ENCODE measurements at regions not wholly inside any gene's neighbourhood (a gene's known extent, or its start where the extent isn't known, plus 50 kb on each side); places are given as distances from the start of the nearest gene placed in this dataset.

- TF ChIP-seq, protein P1, sequence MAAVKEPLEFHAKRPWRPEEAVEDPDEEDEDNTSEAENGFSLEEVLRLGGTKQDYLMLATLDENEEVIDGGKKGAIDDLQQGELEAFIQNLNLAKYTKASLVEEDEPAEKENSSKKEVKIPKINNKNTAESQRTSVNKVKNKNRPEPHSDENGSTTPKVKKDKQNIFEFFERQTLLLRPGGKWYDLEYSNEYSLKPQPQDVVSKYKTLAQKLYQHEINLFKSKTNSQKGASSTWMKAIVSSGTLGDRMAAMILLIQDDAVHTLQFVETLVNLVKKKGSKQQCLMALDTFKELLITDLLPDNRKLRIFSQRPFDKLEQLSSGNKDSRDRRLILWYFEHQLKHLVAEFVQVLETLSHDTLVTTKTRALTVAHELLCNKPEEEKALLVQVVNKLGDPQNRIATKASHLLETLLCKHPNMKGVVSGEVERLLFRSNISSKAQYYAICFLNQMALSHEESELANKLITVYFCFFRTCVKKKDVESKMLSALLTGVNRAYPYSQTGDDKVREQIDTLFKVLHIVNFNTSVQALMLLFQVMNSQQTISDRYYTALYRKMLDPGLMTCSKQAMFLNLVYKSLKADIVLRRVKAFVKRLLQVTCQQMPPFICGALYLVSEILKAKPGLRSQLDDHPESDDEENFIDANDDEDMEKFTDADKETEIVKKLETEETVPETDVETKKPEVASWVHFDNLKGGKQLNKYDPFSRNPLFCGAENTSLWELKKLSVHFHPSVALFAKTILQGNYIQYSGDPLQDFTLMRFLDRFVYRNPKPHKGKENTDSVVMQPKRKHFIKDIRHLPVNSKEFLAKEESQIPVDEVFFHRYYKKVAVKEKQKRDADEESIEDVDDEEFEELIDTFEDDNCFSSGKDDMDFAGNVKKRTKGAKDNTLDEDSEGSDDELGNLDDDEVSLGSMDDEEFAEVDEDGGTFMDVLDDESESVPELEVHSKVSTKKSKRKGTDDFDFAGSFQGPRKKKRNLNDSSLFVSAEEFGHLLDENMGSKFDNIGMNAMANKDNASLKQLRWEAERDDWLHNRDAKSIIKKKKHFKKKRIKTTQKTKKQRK (IDR thresholded peaks at IDR 0.05; ENCODE audit: borderline replicate concordance, low read depth, low read length), result no peak
- TF ChIP-seq BRF1 (IDR thresholded peaks at IDR 0.05; ENCODE audit: borderline replicate concordance, extremely low read depth, insufficient read length), result no peak
These were observed 108.4 kb upstream of the FAM241A start (continued) for GRCh38 chr4:112036886-112037285.

- no peaks in the 10 kb centered on the region for H3K4me1 ChIP-seq (replicated peaks in 1 of 2; ENCODE audit: control insufficient read depth in 2 of 2, insufficient read depth in 2 of 2, low read length in 2 of 2)
- in situ Hi-C loops (cut with MboI), result loop anchor here (25.0 kb wide), 1 partner anchor 1727 kb away; no protein-coding TSS in a partner anchor
- no peak overlapping the region for H3K4me2 ChIP-seq (ENCODE audit: insufficient read depth, low read length)
- 0% methylated on average over 2 of the region's 2 CpGs for whole genome bisulfite sequencing (ENCODE audit: insufficient coverage, low coverage, missing lambda C conversion rate)
- no peaks in the 10 kb centered on the region for H3K79me2 ChIP-seq (ENCODE audit: control insufficient read depth, insufficient read depth, low read length)
- no peak for FAIRE-seq
- H3K9me3 ChIP-seq (replicated peaks; ENCODE audit: control insufficient read depth, insufficient read depth, low read depth, low read length), result no peaks in the 10 kb centered on the region
- CTCF ChIA-PET (ENCODE audit: low intra/inter-chr PET ratio), result no interaction called here
- ATAC-seq, result no peak
- no peak overlapping the region for H3K9ac ChIP-seq (ENCODE audit: insufficient read depth in 1 of 2, low read depth in 2 of 2, low read length in 2 of 2)
- BruUV-seq (replicated peaks), result no TSS peak
- no peak overlapping the region for H2AFZ ChIP-seq (ENCODE audit: low read depth, low read length)
- intact Hi-C loops (cut with micrococcal nuclease), result loop anchor here (10.0 kb wide), 1 partner anchor 184 kb away; no protein-coding TSS in a partner anchor
- H3K4me3 ChIP-seq, result no peak overlapping the region
- DNase-seq (ENCODE audit: extremely low read depth in 1 of 4, low spot score in 3 of 4), result no peak
- H3K27ac ChIP-seq (ENCODE audit: extremely low read depth, low read depth, low read length), result no peak overlapping the region
- H4K20me1 ChIP-seq (replicated peaks; ENCODE audit: control insufficient read depth, insufficient read depth, low read length), result no peaks in the 10 kb centered on the region
- no peaks in the 10 kb centered on the region for H3K36me3 ChIP-seq (ENCODE audit: control insufficient read depth, insufficient read depth, low read length)
- H3K9me1 ChIP-seq (ENCODE audit: control insufficient read depth, insufficient read depth, low read length), result no peaks in the 10 kb centered on the region
- no peaks in the 10 kb centered on the region; a peak in 1 of 5 replicates for H3K27me3 ChIP-seq (ENCODE audit: control insufficient read depth in 2 of 2, insufficient read depth in 2 of 2, low read length in 2 of 2)
- POLR2A ChIA-PET, result no interaction called here
- no peak for TF ChIP-seq CEBPB (tag; IDR thresholded peaks at IDR 0.05)
- TF ChIP-seq ZFP36 (IDR thresholded peaks at IDR 0.05; ENCODE audit: low read depth, low read length, partially characterized antibody), result no peak
- TF ChIP-seq ZNF41 (CRISPR knock-in tag; conservative IDR thresholded peaks at IDR 0.05), result no peak
- no peak for TF ChIP-seq MEF2D (tag; conservative IDR thresholded peaks at IDR 0.05; ENCODE audit: low read depth)
- TF ChIP-seq, protein P2, sequence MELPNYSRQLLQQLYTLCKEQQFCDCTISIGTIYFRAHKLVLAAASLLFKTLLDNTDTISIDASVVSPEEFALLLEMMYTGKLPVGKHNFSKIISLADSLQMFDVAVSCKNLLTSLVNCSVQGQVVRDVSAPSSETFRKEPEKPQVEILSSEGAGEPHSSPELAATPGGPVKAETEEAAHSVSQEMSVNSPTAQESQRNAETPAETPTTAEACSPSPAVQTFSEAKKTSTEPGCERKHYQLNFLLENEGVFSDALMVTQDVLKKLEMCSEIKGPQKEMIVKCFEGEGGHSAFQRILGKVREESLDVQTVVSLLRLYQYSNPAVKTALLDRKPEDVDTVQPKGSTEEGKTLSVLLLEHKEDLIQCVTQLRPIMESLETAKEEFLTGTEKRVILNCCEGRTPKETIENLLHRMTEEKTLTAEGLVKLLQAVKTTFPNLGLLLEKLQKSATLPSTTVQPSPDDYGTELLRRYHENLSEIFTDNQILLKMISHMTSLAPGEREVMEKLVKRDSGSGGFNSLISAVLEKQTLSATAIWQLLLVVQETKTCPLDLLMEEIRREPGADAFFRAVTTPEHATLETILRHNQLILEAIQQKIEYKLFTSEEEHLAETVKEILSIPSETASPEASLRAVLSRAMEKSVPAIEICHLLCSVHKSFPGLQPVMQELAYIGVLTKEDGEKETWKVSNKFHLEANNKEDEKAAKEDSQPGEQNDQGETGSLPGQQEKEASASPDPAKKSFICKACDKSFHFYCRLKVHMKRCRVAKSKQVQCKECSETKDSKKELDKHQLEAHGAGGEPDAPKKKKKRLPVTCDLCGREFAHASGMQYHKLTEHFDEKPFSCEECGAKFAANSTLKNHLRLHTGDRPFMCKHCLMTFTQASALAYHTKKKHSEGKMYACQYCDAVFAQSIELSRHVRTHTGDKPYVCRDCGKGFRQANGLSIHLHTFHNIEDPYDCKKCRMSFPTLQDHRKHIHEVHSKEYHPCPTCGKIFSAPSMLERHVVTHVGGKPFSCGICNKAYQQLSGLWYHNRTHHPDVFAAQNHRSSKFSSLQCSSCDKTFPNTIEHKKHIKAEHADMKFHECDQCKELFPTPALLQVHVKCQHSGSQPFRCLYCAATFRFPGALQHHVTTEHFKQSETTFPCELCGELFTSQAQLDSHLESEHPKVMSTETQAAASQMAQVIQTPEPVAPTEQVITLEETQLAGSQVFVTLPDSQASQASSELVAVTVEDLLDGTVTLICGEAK (IDR thresholded peaks at IDR 0.05), result no peak
- TF ChIP-seq, protein P2 (CRISPR knock-in tag; IDR thresholded peaks at IDR 0.05), result no peak
- TF ChIP-seq GATAD2B (IDR thresholded peaks at IDR 0.05; ENCODE audit: borderline replicate concordance), result no peak
- TF ChIP-seq KLF6 (CRISPR knock-in tag; IDR thresholded peaks at IDR 0.05; ENCODE audit: borderline replicate concordance), result no peak
These were observed 106.4 kb upstream of the FAM241A start for GRCh38 chr4:112038861-112039260.
